Peyer's patch (tissue), 4 donors: ENCODE measurements at regions not wholly inside any gene's neighbourhood (a gene's known extent, or its start where the extent isn't known, plus 50 kb on each side); places are given as distances from the start of the nearest gene placed in this dataset.

ENCODE experiments used
- POLR2A ChIP-seq, 2 donors: fragments of 450-650 bp; IDR thresholded peaks; one replicate each; pipeline ENCODE4 v1.5.1; 2017; ENCODE audit warnings: antibody characterized with exemption in 2 of 2, mild to moderate bottlenecking in 2 of 2, moderate library complexity in 2 of 2
- TF ChIP-seq, protein P1 (sequence below), 6 experiments: fragments of 450-650 bp in 4 of 6; fragments of 200-600 bp in 2 of 6; sonication (generic) in 1 of 6; IDR thresholded peaks; one replicate each; pipeline ENCODE4 v1.5.1; 2017 to 2019; ENCODE audit warnings: antibody characterized with exemption in 6 of 6, mild to moderate bottlenecking in 3 of 6, moderate library complexity in 1 of 6

DNA sequence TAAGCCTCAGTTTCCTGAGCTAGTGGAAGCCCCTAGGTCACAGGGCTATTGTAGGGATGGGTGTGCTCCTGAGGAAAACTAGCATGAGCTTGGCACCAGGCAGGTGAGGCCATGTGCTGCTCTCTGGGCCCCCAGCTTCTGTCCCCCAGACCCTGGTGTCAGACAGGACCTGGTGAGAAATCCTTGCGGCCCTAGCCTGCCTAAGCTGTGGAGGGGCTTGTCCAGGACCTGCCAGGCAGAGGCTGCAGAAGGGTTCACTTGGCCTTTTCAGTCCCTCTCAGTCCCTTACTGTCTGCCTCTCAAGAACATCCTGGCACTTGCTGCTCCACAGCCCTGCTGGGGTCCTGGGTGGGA is 58.4 kb downstream of the ZFP36L2 start:
- TF ChIP-seq, protein P1, sequence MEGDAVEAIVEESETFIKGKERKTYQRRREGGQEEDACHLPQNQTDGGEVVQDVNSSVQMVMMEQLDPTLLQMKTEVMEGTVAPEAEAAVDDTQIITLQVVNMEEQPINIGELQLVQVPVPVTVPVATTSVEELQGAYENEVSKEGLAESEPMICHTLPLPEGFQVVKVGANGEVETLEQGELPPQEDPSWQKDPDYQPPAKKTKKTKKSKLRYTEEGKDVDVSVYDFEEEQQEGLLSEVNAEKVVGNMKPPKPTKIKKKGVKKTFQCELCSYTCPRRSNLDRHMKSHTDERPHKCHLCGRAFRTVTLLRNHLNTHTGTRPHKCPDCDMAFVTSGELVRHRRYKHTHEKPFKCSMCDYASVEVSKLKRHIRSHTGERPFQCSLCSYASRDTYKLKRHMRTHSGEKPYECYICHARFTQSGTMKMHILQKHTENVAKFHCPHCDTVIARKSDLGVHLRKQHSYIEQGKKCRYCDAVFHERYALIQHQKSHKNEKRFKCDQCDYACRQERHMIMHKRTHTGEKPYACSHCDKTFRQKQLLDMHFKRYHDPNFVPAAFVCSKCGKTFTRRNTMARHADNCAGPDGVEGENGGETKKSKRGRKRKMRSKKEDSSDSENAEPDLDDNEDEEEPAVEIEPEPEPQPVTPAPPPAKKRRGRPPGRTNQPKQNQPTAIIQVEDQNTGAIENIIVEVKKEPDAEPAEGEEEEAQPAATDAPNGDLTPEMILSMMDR (IDR thresholded peaks at IDR 0.05): no peak
- no peak for TF ChIP-seq POLR2A (IDR thresholded peaks at IDR 0.05)
